IPS-15b (cell line): ENCODE measurements at regions not wholly inside any gene's neighbourhood (a gene's known extent, or its start where the extent isn't known, plus 50 kb on each side); places are given as distances from the start of the nearest gene placed in this dataset.
"Not testable (repeated sequence)": the region's sequence is repeated elsewhere in the genome, so short reads cannot be mapped to it uniquely, and the experiment has no call there.

ENCODE experiments used
- H3K27me3 ChIP-seq: one replicate; pipeline ENCODE4 v1.6.1; 2013; ENCODE audit warnings: low read length; ENCODE audit not compliant: control insufficient read depth, insufficient read depth
- H3K36me3 ChIP-seq: one replicate; pipeline ENCODE4 v1.6.1; 2013; ENCODE audit warnings: low read length; ENCODE audit not compliant: control insufficient read depth, insufficient read depth
- H3K4me1 ChIP-seq: one replicate; pipeline ENCODE4 v1.6.1; 2013; ENCODE audit warnings: mild to moderate bottlenecking, low read length; ENCODE audit not compliant: control insufficient read depth, insufficient read depth
- H3K4me3 ChIP-seq: one replicate; pipeline ENCODE4 v1.5.1; 2013; ENCODE audit warnings: low read depth, low read length
- H3K9ac ChIP-seq: one replicate; pipeline ENCODE4 v1.6.1; 2013; ENCODE audit warnings: low read depth, mild to moderate bottlenecking, low read length
- H3K9me3 ChIP-seq: one replicate; pipeline ENCODE4 v1.6.1; 2013; ENCODE audit warnings: mild to moderate bottlenecking, low read length; ENCODE audit not compliant: control insufficient read depth, insufficient read depth

GRCh38 chr3:18211116-18211515 is 214.0 kb downstream of the SATB1 start:
- H3K4me1 ChIP-seq = peaks cover 2% of the 10 kb centered on the region

GRCh38 chr3:18208856-18209255 is 216.3 kb downstream of the SATB1 start:
- Histone ChIP-seq H3K9ac (no peak overlapping the region), H3K4me1 (peaks cover 5% of the 10 kb centered on the region), H3K9me3 (no peaks in the 10 kb centered on the region), H3K36me3 (no peaks in the 10 kb centered on the region), H3K4me3 (no peak overlapping the region), H3K27me3 (no peaks in the 10 kb centered on the region)

More at GRCh38 chr3:18211116-18211515, 214.0 kb downstream of the SATB1 start:
- no peak overlapping the region for H3K4me3 ChIP-seq
- no peaks in the 10 kb centered on the region for H3K9me3 ChIP-seq
- H3K27me3 ChIP-seq = no peaks in the 10 kb centered on the region
- H3K9ac ChIP-seq = no peak overlapping the region
- no peaks in the 10 kb centered on the region for H3K36me3 ChIP-seq

GRCh38 chr3:18208091-18208490 is 217.0 kb downstream of the SATB1 start:
- Histone ChIP-seq H3K9ac (no peak overlapping the region), H3K4me3 (no peak overlapping the region), H3K4me1 (peaks cover 5% of the 10 kb centered on the region), H3K9me3 (no peaks in the 10 kb centered on the region), H3K27me3 (no peaks in the 10 kb centered on the region), H3K36me3 (no peaks in the 10 kb centered on the region)

GRCh38 chr3:18207226-18207625 is 217.9 kb downstream of the SATB1 start:
- Histone ChIP-seq H3K4me1 (peaks cover 5% of the 10 kb centered on the region), H3K4me3 (no peak overlapping the region), H3K27me3 (no peaks in the 10 kb centered on the region), H3K9me3 (no peaks in the 10 kb centered on the region), H3K36me3 (no peaks in the 10 kb centered on the region), H3K9ac (no peak overlapping the region)

- not testable (repeated sequence) for H3K36me3 ChIP-seq, H3K9ac ChIP-seq, H3K27me3 ChIP-seq
Measured at GRCh38 chr3:18205701-18206100, 219.4 kb downstream of the SATB1 start.

DNA sequence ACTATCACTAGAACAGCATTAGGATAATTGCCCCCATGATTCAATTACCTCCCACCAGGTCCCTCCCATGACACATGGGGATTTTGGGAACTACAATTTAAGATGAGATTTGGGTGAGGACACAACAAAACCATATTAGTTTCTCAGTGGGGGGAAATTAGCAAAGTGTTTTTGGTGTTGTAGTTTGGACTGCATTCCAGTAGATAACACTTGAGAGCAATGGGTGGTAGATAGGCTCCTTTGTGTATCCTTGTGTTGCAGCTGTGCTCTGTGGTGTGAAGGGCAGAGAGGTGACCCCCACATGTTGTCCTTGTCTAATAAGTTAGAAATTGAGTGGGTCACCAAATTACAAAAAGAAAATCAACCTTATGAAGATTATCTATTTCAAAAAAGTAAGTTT is 223.8 kb downstream of the SATB1 start:
- Histone ChIP-seq H3K27me3 (no peaks in the 10 kb centered on the region), H3K4me1 (peaks cover 5% of the 10 kb centered on the region), H3K9ac (no peak overlapping the region), H3K4me3 (no peak overlapping the region), H3K36me3 (no peaks in the 10 kb centered on the region), H3K9me3 (no peaks in the 10 kb centered on the region)

More at GRCh38 chr3:18205701-18206100, 219.4 kb downstream of the SATB1 start:
- not testable (repeated sequence) for H3K4me1 ChIP-seq, H3K9me3 ChIP-seq, H3K4me3 ChIP-seq

DNA sequence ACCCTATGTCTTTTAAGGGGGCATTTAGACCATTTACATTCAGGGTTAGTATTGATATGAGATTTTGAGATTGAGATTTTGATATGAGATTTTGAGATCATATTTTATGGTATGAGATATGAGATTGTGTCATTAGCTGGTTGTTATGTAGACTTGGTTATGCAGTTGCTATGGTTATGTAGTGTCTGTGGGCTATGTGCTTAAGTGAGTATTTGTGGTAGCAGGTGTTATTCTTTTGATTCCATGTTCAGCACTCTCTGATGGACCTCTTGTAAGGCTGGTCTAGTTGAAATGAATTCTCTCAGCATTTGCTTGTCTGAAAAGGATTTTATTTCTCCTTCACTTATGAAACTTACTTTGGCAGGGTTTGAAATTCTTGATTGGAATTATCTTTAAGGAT is 225.4 kb downstream of the SATB1 start:
- no peaks in the 10 kb centered on the region for H3K9me3 ChIP-seq

DNA sequence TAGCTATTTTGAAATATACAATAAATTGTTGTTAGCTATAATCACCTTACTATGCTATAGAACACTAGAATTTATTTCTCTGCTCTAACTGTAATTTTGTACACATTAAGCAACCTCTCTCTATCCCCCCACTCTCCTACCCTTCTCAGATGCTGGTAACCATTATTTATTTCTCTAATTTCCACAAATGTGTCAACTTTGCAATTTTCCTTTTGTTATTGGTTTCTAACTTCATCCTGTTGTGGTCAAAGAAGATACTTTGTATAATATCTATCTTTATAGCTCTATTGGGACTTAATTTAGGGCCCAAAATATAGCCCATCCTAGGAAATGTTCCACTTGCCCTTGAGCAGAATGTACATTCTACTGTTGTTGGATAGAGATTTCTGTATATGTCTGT is 229.3 kb downstream of the SATB1 start:
- Histone ChIP-seq H3K9me3 (no peaks in the 10 kb centered on the region), H3K27me3 (no peaks in the 10 kb centered on the region), H3K9ac (no peak overlapping the region), H3K4me1 (no peaks in the 10 kb centered on the region), H3K36me3 (no peaks in the 10 kb centered on the region), H3K4me3 (no peak overlapping the region)

More for the DNA sequence above, 225.4 kb downstream of the SATB1 start:
- H3K4me3 ChIP-seq = no peak overlapping the region
- H3K27me3 ChIP-seq = no peaks in the 10 kb centered on the region
- H3K9ac ChIP-seq = no peak overlapping the region
- peaks cover 4% of the 10 kb centered on the region for H3K4me1 ChIP-seq
- no peaks in the 10 kb centered on the region for H3K36me3 ChIP-seq

DNA sequence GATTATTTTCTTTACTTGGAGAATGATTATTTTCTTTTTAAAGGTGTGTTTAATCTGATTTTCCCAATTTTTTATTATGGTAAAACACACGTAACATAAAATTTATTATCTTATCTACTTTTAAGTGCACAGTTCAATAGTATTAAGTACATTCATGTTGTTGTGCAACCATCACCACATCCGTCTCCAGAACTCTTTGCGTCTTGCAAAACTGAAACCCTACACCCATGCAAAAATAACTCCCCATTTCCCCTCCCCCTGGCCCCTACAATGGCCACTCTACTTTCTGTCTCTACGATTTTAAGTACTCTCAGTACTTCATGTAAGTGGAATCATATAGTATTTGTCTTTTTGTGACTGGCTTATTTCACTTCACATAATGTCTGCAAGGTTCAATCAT is 230.7 kb downstream of the SATB1 start:
- no peak overlapping the region for H3K9ac ChIP-seq
- no peaks in the 10 kb centered on the region for H3K4me1 ChIP-seq
- H3K36me3 ChIP-seq = no peaks in the 10 kb centered on the region
- H3K9me3 ChIP-seq = no peaks in the 10 kb centered on the region
- H3K4me3 ChIP-seq = no peak overlapping the region
- no peaks in the 10 kb centered on the region for H3K27me3 ChIP-seq

- Histone ChIP-seq H3K36me3 (no peaks in the 10 kb centered on the region), H3K27me3 (no peaks in the 10 kb centered on the region), H3K9ac (no peak overlapping the region), H3K9me3 (no peaks in the 10 kb centered on the region), H3K4me3 (no peak overlapping the region), H3K4me1 (no peaks in the 10 kb centered on the region)
Measured at GRCh38 chr3:18190646-18191045, 234.5 kb downstream of the SATB1 start.

DNA sequence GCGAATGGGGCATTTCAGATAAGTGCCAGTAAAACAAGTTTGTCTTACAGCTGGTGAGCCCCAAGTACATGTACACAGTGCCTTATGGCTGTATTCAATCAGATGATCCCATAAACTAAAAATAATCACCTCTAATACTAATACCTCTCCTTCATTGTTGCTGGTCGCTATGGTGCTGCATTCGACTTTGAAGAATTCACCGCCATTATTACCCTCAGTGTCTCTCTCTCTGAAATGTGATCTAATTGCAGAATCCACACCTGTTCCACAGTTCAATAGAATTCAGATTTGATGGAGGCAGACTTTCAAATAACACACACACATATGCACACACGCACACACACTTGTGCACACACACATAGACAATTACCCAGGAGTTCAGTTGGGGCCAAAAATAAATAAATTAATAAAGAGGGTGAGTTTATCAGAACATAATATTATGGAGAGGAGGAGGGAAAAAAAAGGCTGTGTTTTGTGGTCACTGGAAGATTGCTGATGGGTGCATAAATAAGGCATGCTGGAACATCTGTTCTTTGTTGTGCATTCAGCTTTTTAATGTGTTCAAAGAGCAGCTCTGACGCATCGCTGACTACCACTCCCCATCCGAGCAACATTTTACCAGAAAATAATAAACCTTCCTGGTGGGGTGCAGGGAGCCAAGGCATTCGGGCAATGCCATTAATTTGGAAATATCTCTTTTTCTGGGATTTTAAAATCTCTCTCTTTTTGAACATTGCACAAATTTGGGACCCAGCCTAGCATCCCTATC is 235.7 kb downstream of the SATB1 start:
- Histone ChIP-seq H3K4me3 (no peak overlapping the region), H3K9me3 (no peaks in the 10 kb centered on the region), H3K4me1 (no peaks in the 10 kb centered on the region), H3K9ac (no peak overlapping the region), H3K27me3 (no peaks in the 10 kb centered on the region), H3K36me3 (no peaks in the 10 kb centered on the region)

- Histone ChIP-seq H3K9ac (no peak overlapping the region), H3K4me3 (no peak overlapping the region), H3K36me3 (no peaks in the 10 kb centered on the region), H3K27me3 (no peaks in the 10 kb centered on the region), H3K9me3 (no peaks in the 10 kb centered on the region), H3K4me1 (no peaks in the 10 kb centered on the region)
Measured at GRCh38 chr3:18188491-18188890, 236.6 kb downstream of the SATB1 start.
